GM12873 (cell line): ENCODE measurements at regions not wholly inside any gene's neighbourhood (a gene's known extent, or its start where the extent isn't known, plus 50 kb on each side); places are given as distances from the start of the nearest gene placed in this dataset.

Experiments
- TF ChIP-seq, protein P1 (sequence below): IDR thresholded peaks from 2 replicates; pipeline ENCODE4 v1.5.1; 2012; ENCODE audit warnings: low read depth, mild to moderate bottlenecking, moderate library complexity, low read length, control low read depth; ENCODE audit not compliant: insufficient read depth; ENCODE audit errors: missing control alignments

DNA sequence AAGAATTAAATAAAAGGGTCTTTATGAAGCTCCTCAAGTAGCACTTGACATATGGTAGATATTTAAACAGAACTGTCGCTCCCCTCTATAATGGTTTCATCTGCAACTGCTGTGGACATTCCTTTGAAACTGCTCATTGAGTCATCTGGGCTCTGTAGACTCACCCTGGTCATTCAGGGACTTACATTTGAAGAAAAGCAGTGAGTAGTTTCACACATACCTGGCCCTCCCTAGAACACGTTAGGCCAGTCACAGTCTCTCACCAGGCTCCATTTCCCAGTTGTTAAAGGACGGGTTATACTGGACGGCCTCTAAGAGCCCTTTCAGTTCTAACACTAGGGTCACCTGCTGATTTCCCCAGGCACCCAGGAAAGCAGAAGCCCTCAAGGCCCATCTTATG, 217.0 kb downstream of the BCL11B start:
- TF ChIP-seq, protein P1, sequence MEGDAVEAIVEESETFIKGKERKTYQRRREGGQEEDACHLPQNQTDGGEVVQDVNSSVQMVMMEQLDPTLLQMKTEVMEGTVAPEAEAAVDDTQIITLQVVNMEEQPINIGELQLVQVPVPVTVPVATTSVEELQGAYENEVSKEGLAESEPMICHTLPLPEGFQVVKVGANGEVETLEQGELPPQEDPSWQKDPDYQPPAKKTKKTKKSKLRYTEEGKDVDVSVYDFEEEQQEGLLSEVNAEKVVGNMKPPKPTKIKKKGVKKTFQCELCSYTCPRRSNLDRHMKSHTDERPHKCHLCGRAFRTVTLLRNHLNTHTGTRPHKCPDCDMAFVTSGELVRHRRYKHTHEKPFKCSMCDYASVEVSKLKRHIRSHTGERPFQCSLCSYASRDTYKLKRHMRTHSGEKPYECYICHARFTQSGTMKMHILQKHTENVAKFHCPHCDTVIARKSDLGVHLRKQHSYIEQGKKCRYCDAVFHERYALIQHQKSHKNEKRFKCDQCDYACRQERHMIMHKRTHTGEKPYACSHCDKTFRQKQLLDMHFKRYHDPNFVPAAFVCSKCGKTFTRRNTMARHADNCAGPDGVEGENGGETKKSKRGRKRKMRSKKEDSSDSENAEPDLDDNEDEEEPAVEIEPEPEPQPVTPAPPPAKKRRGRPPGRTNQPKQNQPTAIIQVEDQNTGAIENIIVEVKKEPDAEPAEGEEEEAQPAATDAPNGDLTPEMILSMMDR = no peak

DNA sequence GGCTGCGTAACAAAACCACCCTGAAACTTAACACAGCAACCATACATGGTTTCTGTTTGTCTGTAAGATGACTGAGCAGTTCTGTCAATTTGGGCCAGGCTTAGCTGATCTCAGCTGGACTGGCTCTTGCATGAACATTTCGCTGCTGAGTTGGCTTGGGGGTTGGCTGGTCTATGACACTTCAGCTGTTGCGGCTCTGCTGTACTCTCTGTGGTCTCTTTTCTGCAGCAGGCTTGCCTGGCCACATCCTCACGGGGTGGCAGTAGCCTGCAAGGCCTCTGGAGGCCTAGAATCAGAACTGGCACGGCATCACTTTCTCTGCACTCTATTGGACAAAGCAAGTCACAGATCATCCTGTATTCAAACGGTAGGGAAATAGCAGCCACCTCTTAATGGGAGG, 216.2 kb downstream of the BCL11B start:
- TF ChIP-seq, protein P1 = no peak

DNA sequence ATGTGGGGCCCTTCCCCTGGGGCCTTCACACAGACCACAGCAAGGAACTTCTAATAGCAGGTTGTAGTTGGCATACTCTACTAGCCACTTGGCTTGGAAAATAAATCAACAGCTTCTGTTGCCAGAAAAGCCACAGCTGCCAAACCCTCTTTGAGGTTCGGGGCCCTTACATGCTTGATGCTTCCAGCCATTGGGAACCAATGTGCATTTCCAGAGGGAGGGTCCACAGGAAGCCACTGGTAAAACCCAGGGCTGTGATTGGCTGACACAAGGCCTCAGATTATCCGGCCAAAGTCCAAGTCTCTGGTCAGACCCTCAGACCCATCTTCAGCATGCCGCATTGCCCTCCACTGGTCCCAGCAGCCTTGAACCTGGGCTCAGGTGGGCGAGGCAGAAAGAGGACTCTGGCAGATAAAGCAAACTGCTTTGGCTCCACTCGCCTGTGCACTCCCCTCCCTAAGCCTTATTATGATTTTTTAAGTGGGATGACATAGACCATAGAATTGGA, 214.4 kb downstream of the BCL11B start:
- TF ChIP-seq, protein P1 = no peak

DNA sequence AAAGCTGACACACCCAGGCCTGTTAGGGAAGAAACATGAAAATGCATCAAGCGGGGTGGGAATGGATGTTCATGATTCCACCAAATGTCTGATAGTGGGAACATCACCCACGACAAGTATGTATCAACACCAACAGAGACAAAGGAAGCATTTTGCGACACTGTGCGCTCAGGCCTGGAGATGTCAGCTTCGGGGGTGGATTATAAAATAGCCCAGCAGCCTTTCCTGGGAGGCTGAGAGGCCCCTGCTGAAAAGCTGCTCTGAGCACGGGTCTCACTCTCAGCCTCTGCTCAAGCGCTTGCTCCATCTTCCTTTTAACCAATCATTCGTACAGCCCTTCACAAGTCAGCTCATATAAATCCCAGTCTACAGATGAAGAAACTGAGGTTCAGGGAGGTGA, 213.5 kb downstream of the BCL11B start:
- TF ChIP-seq, protein P1 = no peak

DNA sequence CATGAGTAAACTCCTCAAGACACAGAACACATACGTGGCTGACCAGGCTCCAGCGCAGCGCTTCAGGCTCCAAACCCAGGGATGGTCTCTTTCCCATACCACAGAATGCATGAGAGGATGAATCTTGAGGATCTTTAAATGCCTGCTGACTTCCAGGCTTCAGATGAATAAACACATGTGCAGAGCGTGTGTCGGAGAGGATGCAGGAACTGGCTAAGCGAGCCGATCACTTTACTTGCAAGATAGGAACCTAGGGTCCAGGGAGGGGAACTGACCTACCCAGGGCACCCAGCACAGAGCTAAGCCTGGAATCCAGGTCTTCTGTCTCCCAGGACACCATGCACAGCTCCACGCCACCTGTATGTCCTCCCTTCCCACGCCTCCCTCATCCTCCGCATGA, 209.8 kb downstream of the BCL11B start:
- TF ChIP-seq, protein P1 = no peak

DNA sequence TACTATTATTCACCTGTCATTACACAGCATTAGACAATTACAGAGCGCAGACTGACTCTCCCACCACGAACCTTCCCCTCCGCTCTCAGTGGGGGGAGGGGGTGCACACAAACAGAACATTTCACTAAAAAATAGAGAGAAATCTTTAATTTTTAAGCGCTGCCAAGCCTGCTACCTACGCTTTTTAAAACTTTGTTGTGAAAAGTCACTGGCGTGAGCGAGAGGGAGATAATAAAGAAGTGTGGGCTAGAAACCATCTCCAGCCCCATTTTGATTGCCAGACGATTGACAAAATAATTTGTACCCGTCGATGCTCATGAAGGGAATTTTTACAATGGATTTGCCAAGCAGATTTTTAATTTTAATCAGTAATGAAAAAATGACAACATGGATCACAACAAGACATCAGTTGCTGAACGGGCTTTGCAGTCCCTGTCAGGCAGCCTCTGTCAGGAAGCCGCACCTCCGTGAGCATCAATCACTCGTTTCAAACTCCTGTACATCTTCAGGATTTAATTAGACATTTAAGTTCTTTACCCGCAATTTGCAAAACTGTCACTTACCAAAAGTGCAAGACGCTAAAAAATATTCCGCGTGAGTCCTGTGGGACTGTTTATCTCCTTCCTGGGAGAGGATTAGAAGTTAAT, 209.1 kb downstream of the BCL11B start:
- TF ChIP-seq, protein P1 = no peak

DNA sequence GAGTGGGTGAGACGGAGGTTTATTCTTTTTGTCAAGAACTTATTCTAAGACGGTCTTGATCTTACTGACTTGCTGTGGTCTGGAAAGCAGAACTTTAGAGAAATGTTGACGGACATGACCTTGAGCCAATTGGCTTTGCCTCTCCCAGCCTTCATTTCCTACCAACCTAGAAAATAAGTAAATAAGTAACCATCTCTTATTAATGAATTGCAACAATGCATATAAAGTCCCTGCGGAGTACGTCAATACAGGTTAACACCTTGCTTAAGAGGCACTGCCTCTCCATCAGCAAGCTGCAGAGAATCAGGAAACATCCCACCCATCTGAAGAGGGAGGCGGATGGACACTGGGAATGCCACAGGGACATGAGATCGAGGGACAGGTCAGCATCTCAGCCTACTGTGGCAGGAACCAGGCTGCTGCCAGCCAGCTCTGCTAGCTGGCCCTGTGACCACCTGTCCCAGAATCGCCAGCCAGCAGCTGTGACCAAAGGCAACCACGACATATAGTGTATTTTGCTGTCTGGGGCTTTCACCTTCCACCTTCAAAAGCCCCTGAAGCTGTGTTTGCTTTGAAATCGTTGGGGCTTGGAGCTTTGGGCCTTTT, 208.3 kb downstream of the BCL11B start:
- TF ChIP-seq, protein P1 = no peak
